ENCODE measurements at regions not wholly inside any gene's neighbourhood (a gene's known extent, or its start where the extent isn't known, plus 50 kb on each side); places are given as distances from the start of the nearest gene placed in this dataset.
"Not testable (repeated sequence)": the region's sequence is repeated elsewhere in the genome, so short reads cannot be mapped to it uniquely, and the experiment has no call there.

DNA sequence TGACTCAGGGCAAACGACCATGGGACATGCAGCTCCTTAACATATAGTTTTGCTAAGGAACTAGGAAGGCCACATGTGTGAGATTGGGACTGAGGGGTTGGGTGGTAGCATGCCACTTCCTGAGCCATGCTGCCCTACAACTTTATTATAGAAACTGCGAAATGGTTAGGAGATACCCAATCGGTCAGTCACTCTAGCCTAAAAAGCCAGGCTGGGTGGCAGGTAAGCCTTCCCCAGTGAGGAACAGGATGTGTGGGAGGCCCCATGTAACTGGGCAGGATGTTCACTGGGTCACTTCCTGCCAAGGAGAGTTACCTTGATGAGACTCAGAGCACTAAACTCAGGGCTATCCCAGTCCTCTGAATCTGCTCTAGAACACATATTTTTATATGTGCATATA, 123.5 kb downstream of the MAP3K7 start:
- no peak for DNase-seq

DNA sequence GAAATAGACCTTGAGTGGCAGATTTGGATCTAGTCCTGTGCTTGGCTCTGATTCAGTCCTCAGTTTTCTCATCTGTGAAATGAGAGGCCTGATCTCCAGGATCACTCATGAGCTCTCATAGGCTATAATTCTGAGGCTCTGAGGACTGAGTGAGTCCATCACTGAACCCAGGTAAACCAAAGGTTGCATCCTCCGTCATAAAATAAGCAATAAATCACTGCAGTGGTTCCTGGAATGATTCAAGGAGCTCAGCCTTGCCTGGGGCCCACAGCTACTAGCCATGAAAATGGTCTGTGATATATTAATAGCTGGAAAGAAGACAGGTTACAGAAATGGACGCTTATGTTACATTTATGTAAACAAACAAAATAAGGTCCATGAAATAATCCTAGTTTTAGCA, 124.8 kb downstream of the MAP3K7 start:
- DNase-seq: no peak

DNA sequence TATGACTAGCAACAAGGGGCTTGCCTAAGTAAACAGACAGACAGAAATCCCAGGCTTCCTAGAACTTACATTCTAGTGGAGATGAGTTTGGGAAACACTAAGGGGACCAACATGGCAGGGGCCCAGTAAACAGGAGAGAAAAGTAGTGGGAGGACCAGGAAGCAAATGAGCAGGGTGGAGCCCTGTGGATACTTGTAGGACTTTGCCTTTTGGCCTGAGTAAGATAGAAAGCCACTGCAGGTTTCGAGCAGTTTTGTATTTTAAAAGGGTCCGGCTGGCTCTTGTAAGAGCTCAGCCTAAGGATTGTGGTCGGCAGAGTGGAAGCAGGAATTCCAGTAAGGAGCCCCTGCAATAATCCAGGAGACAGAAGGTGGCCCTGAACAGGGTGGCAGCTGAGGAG, 125.5 kb downstream of the MAP3K7 start:
- DNase-seq: no peak

DNA sequence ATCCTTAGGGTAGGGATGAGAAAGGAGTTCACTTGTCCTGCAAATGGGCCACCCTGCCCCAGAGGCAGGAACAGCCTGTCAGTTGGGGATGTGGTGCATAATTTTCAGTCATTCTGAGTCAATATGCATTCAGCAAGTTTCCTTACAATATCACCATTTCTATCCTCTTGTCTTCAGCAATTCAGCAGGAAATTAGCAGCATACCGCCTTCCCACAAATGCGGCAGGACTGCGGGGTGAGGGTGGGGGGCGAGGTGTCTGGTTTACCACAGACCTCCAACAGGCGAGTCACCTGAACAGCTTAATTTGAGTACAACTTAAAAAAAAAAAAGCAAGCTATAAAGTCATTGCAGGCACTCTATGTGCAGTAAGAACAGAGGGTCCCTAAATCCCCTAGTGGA, 126.8 kb downstream of the MAP3K7 start:
- DNase-seq: no peak

DNA sequence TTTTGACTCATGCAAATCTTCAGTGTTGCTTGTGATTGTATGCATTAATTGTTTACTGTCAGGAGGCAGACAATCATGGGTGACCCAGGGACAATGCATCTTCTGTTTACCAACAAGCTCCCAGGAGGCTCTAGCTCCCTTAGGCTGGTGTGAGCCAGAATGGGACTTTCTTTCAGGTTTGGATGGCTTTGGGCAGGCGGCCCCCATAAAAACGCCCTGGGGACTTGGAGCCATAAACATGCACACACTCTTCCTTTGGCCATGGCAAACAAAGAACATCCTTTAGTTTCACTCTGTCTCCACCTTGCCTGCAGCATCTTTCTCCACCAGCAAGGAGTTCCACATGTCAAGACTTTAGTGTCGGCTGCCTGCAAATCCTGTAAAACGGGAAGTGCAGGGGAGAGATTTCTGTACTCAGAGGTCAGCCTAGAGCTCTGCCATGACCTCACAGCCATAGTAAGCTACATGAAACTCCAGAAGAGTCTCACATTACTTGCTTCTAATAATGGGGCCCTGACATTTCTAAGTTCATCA, 127.6 kb downstream of the MAP3K7 start:
- no peak for DNase-seq

DNA sequence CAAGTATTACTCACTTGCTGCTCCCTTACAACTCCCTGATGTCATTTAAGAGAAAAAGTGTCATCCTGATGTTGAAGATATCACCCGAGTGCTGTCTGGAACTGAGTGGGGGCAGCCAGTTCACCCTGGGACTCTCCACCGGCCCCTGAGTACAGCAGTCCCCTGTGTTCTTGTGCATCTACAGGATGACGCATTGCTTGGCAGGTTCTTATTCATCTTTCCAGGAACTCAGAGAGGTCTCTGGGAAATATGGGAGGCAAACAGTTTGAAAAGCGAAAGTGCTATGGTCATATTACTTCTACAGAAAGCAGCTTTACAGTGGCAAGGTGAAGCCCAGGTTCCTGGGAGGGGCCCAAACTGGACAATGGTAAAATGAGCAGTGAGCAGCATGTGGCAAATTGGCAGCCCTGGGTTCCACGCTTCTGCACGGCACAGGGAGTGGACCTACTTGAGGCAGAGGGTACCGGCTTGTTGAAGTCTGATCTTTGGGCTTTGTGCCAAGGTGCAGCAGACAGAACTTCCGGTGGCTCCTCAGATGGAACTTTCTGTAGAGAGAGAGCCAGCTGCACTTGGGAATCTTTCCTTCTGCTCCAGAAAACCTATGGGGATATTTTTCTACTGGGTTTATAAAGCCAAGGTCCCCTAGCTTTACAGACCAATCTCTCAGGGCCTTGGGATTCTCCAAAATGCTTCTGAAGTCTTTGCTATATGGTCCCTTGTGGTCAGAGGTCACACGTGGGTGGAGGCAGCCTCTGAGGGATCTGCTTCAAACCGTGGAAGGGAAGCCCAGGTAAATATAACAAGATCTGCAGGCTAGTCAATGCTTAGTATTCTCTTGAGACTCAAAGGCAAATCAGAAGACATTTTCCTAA, 128.3 kb downstream of the MAP3K7 start:
- no peak for DNase-seq

DNA sequence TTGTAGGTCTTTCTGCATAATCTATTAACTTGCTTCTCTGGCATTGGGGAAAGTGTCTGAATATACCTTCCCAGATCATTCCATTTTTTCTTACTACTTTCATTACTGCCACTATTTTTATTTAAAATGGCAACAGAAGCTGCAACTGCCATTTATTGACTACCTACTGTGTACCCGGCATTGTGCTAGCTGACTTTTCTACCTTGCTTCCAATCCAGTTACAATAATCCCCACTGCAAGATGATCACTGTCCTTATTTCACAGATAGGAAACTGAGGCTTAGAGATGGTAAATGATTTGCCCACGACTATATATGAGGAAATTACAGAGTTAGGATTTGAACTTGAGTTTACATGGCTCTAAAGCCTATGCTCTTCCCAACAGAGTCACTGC, 129.0 kb downstream of the MAP3K7 start:
- no peak for DNase-seq

DNA sequence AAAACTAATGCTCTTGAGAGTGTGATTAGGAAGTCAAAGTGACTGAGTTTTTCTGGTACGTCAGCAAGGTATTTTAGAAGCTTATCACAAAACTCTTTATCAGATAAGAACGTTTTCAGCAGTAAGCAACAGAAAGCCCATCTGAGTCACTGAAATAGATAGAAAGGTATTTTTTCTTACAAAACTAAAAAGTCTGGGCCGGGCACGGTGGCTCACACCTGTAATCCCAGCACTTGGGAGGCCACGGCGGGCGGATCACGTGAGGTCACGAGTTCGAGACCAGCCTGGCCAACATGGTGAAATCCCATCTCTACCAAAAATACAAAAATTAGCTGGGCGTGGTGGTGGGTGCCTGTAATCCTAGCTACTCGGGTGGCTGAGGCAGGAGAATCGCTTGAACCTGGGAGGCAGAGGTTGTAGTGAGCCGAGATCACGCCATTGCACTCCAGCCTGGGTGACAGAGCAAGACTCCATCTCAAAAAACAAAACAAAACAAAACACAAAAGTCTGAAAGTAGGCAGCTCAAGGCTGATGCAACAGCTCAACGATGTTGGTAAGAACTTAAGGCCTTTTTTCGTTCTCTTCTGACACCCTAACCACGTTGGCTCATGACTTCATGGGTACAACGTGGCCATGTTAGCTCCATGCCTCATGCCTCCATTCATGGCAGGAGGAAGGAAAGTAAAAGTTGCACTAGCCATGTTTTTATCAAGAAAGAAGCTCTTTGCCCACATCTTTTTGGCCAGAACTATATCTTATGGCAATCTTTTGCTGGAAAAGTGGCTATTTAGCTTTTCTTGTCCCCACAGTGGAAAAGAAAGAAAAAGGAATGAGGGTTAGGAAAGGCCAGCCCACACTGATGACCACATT, 129.6 kb downstream of the MAP3K7 start:
- not testable (repeated sequence) for DNase-seq

DNA sequence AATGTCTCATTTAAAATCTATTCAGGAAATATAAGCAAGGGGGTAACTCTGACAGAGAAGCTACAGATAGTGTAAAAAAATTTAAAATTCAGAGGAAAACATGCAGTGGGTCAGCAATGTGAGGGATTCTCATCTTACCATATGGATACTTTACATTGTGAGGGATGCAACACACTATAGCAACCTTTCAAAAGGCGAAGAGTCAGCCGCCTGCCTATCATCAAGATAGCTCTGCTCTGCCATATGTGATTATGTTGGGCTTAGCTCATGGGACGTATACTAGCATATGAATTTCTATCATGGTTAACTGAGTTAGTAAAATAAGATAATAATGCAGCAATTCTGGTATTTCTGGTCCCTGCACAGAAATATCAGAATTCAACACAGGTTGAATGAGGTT, 130.9 kb downstream of the MAP3K7 start:
- DNase-seq: no peak

DNA sequence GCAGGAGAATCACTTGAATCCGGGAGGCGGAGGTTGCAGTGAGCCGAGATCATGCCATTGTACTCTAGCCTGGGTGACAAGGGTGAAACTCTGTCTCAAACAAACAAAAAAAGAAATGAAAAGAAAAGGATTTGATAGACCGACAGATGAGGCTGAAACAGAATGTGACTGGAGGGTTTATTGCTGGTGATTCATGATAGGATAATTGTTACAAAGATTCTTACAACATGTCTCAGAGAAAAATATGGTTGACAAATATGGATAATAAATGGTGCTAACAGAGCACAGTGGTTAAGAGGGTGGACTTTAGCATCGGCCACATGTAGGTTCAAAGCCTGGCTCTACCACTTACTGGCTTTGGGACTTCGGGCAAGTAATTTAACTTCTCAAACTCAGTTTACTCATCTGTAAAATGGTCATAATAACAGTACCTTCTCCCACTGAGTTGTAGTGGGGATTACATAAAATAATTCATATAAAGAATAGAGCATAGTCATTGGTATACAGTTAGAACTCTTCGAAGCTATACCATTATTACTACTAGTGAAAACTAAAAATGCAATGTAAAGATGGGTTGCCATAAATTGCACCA, 131.9 kb downstream of the MAP3K7 start:
- no peak for DNase-seq

DNA sequence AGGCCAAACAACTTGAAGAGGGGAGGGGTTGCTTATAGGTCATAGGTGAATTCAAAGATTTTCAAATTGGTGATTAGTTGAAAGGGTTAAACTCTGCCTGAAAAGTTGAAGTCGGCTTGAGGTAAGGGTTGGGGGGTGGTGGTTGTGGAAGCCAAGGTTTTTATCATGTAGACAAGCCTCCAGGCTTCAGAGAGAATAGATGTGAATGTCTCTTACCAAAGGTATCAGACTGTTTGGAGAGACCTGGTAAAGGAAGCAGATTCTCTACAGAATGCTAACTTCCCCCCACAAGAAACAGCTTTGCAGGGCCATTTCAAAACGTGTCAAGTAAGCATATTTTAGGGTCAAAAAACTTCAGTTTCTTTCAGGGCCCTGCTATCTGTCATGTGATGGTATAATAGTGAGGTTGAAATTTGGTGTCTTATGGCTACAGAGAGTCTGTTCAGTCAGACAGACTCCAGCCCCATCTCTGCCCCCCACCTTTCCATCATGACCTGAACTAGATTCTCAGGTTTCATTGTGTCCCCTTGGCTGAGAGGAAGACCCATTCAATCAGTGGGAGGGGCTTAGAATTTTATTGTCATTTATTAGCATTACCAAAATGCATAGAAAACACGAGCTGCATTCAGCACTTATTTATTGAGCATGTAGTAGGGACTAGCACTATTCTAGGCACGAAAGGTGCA, 136.5 kb downstream of the MAP3K7 start:
- DNase-seq: no peak

DNA sequence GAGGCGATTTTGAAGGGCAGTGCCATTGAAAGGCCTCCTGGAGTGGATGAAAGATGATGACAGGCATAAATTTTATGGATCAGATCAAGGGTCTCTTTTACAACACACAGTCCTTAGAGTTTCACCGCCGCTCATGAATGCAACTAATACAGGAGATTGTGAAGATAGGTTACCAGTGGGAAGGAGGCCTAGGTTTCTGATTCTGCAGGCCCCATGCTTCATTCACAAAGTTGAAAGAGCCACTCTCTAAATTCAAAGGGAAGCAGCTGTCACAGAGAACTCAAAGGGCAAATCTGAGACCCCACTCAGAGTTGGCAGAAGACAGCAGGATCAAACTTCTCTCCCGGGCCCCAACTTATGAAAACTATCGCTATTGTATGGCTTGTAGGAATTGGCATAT, 137.6 kb downstream of the MAP3K7 start:
- no peak for DNase-seq

DNA sequence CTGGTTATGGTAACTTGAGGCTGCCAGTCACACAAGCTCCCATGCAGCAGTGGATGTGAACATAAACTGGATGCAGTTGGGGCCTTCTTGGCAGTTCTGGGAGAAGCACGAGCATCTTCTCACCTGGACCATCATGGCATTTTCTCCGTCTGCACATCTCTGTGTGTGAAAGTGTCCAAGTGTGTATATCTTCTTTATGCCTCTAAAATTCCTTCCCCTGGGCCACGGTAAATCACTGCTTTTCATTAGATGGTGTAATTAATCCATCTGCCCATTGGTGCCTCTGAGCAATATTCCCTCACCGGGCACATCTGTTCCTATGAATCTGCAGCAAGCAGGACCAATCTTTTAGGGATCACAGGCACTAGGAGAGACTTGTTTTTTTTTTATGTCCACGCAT, 138.0 kb downstream of the MAP3K7 start:
- no peak for DNase-seq

DNA sequence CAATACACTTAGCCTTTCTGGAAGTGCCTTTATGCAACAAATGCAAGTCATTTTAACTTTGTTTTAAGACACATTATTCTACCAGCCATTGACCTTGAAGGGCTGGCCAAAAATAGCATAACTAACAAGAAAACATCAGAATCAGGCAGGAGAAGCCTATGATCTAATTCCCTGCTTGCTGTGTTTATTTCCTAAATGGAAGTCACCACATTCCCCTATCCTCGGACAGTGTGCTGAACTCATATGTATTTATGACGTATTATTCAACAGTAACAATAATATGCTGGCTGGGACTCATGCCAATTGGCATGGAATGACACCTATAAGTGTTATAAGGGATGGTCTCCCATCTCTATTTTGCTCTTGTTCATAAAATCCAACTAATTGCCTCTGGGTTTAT, 140.7 kb downstream of the MAP3K7 start:
- DNase-seq: no peak

DNA sequence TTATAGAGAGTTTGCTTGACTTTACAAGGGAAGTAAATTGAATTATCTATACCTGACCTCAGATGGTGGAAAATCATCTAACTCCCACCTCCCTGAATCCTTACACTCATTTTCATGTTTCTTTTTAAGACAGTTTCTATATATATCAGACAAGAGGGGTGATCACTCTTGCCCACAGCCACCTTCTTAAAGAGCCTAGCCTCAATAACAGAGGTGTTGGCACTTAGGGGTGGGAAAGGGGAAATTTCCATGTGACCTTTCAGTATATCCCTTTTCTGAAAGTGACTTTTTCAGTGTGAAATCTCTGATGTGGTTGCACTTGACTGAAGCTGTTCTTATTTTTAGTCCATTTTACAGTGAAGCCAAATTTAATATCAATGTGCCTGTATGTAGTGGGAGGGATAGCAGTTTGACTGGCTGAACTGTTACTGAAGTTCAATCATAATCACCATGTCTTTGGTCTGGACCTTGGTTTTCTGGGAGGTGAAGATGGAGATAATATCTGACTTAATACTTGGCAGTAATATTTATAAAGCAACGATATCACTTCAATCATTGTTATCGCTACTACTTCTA, 141.3 kb downstream of the MAP3K7 start:
- DNase-seq: no peak

DNA sequence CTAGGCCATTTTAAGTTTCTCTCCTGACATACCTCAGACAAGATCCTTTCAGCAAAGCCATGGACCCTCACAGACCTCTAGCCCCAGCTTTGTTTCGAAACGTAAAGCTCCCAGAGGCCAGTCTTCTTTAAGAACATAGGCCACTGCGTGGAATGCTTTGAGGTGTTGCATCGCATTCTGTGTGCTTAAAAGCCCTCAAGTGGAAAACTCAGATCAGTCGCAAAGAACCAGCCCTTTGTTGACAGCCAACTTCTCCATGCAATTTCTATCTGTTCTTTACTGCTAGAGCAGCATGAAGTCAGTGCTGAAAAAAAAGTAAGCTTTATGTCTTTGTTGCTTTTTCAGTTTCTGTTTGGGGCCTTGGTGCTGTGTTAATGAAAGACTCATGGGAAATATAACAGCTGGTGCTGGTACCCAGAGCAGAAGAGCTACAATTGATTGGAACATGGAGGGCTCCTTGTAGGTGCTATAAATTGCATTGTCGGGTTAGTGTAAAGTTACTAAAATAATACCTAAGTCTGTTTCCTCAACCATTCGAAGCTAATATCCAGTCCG, 142.6 kb downstream of the MAP3K7 start:
- peak; percentile 61 for DNase-seq

DNA sequence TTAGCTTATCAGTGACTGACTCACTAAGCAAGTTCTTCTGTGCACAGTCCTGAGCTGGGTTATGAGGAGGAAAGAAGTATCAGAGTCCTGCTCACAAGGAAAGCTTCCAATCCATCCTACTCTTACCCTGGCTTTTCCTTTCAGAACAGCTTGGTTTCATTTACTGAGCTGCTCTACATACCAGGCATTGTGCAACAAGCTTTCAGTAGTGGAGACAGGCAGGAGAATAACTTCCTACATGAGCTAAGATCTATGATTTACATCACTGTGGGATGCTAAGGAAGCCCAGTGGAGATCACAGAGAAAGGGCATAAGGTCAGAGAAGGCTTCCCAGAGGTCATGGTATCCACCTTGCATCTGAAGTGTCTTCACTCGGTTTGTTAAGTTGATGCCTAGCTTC, 144.5 kb downstream of the MAP3K7 start:
- no peak for DNase-seq

DNA sequence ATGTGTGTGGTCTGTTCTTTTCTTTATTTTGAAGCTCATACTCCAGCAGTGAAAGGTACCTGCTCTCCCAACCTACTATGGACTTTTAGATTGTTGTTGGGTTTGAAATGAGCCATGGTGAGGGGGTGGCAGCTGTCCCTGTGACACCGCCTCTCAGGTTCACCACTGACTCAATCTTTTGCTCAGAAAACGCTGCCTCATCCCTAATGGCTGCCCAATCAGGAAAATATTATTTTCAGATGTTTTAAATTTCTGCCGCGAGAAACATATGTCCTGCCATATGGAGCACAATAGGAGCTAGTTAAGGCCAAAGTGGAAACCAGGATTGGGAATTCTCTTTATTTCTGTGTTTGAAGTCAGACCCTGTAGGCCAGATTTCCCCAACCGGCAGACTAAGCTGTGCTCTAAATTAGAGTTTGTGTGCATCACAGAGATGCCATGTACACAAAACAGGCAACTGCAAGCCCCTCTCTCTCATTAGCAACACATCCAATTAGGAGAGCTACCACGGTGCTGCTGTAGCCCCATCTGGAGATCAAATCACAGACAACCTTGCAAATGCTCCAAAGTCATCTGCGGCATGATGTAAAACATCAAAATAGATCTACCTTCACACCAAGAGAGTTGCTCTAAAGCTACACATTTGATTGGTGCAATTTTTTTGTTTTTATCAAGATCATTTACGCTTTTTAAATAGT, 144.1 kb upstream of the BACH2 start:
- peak; percentile 45 for DNase-seq

DNA sequence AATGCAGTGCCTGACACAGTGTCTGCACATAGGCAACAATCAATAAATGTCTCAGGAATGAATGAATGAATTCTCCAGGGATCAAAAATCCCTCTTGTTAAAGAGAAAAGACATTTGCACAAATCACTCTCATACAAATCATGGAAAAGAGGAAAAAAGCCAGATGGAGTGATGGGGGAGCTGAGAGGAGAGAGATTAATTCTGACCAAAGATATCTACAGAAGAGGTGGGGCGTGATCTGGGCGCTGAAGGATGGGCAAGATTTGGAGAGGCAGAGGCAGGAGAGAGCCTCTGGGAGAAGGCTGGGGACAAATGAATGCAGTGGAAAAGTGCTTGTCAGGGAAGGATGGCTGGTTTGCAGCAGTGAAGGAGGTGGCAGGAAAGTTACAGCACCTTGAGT, 142.9 kb upstream of the BACH2 start:
- DNase-seq: no peak

DNA sequence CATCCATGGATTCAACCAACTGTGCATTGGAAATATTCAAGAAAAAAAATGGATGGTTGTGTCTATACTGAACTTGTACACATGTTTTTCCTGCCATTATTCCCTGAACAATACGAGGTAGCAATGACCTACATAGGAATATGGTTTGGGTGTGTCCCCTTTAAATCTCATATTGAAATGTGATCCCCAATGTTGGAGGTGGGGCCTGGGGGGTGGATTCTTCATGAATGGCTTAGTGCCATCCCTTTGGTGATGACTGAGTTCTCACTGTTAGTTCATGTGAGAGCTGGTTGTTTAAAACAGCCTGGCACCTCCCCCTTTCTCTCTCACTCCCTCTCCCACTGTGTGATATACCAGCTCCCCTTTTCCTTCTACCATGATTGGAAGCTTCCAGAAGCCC, 139.8 kb upstream of the BACH2 start:
- DNase-seq: no peak

DNA sequence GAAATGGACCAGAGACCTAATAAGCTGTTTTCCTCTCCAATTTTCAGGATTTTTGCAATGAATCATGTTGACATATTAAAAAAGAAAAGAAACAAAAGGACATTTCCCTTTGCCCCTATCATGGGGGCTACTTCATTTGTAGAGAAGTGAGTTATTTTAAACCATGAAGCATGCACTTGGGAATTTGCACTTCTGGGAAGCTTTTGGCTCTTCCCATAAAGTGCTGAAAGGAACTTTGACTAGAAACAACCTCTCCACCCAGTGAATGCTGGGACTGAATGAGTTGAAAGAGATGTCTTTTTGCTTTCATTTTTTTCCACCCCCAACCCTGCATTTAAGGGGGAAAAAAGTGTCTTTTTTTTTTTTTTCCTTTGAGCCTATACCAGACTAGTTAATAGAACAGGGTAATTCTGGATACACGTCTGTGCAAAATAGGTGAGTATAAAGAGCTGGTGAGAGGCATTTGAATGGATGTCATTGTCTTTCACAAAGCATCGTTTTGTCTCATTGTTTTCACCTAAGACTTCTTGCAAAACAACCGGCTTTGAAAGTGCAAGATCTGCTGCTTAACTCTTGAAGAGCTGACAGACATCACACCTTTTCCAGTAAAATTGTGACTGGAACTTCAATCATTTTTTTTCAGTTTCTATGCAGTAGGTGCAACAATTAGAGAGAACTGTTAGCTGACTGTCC, 138.7 kb upstream of the BACH2 start:
- no peak for DNase-seq
